GM19452 (cell line): ENCODE measurements at regions not wholly inside any gene's neighbourhood (a gene's known extent, or its start where the extent isn't known, plus 50 kb on each side); places are given as distances from the start of the nearest gene placed in this dataset.
"Not testable (repeated sequence)": the region's sequence is repeated elsewhere in the genome, so short reads cannot be mapped to it uniquely, and the experiment has no call there.

Source experiments
- ATAC-seq: cut with Tn5 transposase; IDR thresholded peaks from one replicate; pipeline ENCODE4 v1.9.1; 2021; ENCODE audit not compliant: unreplicated experiment

GRCh38 chr2:156254637-156255067, 77.9 kb downstream of the NR4A2 start:
- not testable (repeated sequence) for ATAC-seq

GRCh38 chr2:156253765-156254164, 78.8 kb downstream of the NR4A2 start:
- no peak for ATAC-seq

- no peak for ATAC-seq
Observed at GRCh38 chr2:156242874-156243273, 89.6 kb downstream of the NR4A2 start.

- no peak for ATAC-seq
Observed at GRCh38 chr2:156237558-156237957, 95.0 kb downstream of the NR4A2 start.

GRCh38 chr2:156229724-156230362, 102.7 kb downstream of the NR4A2 start:
- no peak for ATAC-seq

- ATAC-seq = not testable (repeated sequence)
Observed at GRCh38 chr2:156223328-156223727, 109.2 kb downstream of the NR4A2 start.

GRCh38 chr2:156221703-156222102, 110.8 kb downstream of the NR4A2 start:
- no peak for ATAC-seq

GRCh38 chr2:156219491-156220100, 112.9 kb downstream of the NR4A2 start:
- no peak for ATAC-seq

GRCh38 chr2:156215656-156216055, 116.9 kb downstream of the NR4A2 start:
- ATAC-seq = no peak

- ATAC-seq = no peak
Observed at GRCh38 chr2:156211318-156211717, 121.2 kb downstream of the NR4A2 start.

GRCh38 chr2:156206355-156206754, 126.2 kb downstream of the NR4A2 start:
- no peak for ATAC-seq

- ATAC-seq = no peak
Observed at GRCh38 chr2:156199588-156199987, 132.9 kb downstream of the NR4A2 start.

- ATAC-seq = no peak
Observed at GRCh38 chr2:156196031-156196430, 136.5 kb downstream of the NR4A2 start.

GRCh38 chr2:156192468-156192867, 140.1 kb downstream of the NR4A2 start:
- no peak for ATAC-seq

GRCh38 chr2:156191527-156191926, 141.0 kb downstream of the NR4A2 start:
- no peak for ATAC-seq

GRCh38 chr2:156190517-156190916, 142.0 kb downstream of the NR4A2 start:
- no peak for ATAC-seq

- no peak for ATAC-seq
Observed at GRCh38 chr2:156189584-156189983, 142.9 kb downstream of the NR4A2 start.

- no peak for ATAC-seq
Observed at GRCh38 chr2:156189143-156189542, 143.4 kb downstream of the NR4A2 start.

- ATAC-seq = no peak
Observed at GRCh38 chr2:156182132-156182531, 150.4 kb downstream of the NR4A2 start.

- no peak for ATAC-seq
Observed at GRCh38 chr2:156181208-156181607, 151.3 kb downstream of the NR4A2 start.

GRCh38 chr2:156177654-156178053, 154.9 kb downstream of the NR4A2 start:
- ATAC-seq = no peak

GRCh38 chr2:156175946-156176345, 156.6 kb downstream of the NR4A2 start:
- ATAC-seq = no peak

GRCh38 chr2:156170929-156171328, 161.6 kb downstream of the NR4A2 start:
- ATAC-seq = no peak
